IPS-NIHi7 (cell line): ENCODE measurements at regions not wholly inside any gene's neighbourhood (a gene's known extent, or its start where the extent isn't known, plus 50 kb on each side); places are given as distances from the start of the nearest gene placed in this dataset.

ENCODE experiments used
- DNase-seq: peaks from one replicate; pipeline ENCODE4 v3.0.0; 2012; ENCODE audit warnings: mixed read lengths; ENCODE audit errors: extremely low spot score

DNA sequence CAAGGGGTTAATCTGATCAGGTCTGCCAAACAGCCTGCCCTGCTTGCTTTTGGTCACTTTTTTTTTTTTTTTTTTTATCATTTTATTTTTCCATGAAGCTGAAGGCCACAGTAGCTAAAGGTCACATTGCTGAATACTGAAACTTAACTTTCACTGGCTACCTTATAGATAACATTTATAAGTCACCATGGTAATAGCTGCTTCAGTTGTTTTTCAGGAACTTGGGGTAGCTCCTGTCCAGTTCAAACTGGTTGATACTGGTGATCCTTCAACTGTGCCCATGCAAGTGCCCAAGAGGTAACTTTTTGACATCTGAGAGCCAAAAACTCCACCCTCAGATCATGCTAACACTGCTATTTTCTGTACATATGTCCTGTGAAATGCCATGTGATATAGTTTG, 68.3 kb upstream of the RGS7BP start:
- no peak for DNase-seq

DNA sequence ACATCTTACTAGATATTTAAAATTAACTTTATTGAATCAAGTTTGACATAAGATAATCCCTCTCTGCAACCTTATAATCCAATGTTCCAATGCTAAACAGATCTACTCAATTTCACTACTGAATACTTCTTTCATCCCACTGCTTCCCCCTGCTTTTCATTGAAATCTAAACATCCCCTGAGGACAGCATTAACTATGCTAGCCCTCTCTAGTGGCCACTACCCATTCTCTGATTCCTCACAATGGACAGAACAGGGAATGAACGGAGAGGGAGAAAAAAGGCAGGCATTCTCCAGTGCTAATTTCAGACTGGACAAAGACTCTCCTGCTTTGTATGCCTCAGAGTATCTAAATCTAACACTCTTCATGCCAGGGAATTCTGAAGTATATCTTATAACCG, 54.3 kb upstream of the RGS7BP start:
- DNase-seq: peak; percentile 39

DNA sequence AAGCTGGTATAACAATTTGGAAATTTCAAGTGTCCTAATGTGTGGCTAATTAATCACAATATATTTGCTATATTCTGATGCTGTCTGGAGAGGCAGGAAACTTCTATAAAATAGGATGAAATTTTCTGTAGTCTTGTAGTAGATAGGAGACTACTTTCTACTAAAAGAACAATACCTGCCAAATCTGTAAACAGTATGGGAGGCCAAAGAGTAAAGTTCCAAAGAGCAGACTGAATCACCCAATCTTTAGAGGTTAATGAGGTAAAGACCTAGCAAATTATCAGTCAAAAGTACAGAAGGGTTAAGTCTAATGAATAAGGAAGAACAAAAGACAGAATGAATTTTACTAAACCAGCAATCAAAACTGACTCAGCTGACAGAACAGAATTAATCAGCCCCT, 52.4 kb upstream of the RGS7BP start:
- DNase-seq: no peak
